Endothelial cell (in vitro differentiated cells): ENCODE measurements at regions not wholly inside any gene's neighbourhood (a gene's known extent, or its start where the extent isn't known, plus 50 kb on each side); places are given as distances from the start of the nearest gene placed in this dataset.

Experiments
- DNase-seq: peaks from one replicate; pipeline ENCODE4 v3.0.0; 2021; ENCODE audit warnings: low spot score
- H3K27ac Mint-ChIP-seq: one replicate; pipeline ENCODE4 v1.8.0; 2021; ENCODE audit warnings: mixed read lengths, inconsistent platforms; ENCODE audit not compliant: unreplicated experiment
- H3K27me3 Mint-ChIP-seq: one replicate; pipeline ENCODE4 v1.8.0; 2021; ENCODE audit warnings: mild to moderate bottlenecking, moderate library complexity, mixed read lengths, inconsistent platforms; ENCODE audit not compliant: unreplicated experiment
- H3K36me3 Mint-ChIP-seq: one replicate; pipeline ENCODE4 v1.8.0; 2021; ENCODE audit warnings: mild to moderate bottlenecking, low read depth, mixed read lengths, inconsistent platforms; ENCODE audit not compliant: unreplicated experiment
- H3K4me1 Mint-ChIP-seq: one replicate; pipeline ENCODE4 v1.8.0; 2021; ENCODE audit warnings: mild to moderate bottlenecking, mixed read lengths, inconsistent platforms; ENCODE audit not compliant: unreplicated experiment
- H3K4me3 Mint-ChIP-seq: one replicate; pipeline ENCODE4 v1.8.0; 2021; ENCODE audit warnings: mild to moderate bottlenecking, mixed read lengths, inconsistent platforms; ENCODE audit not compliant: unreplicated experiment
- H3K9me3 Mint-ChIP-seq: one replicate; pipeline ENCODE4 v1.8.0; 2021; ENCODE audit warnings: mixed read lengths, inconsistent platforms; ENCODE audit not compliant: unreplicated experiment
- TF ChIP-seq, protein P1 (sequence below): fragments of 200-600 bp; sonication (generic); IDR thresholded peaks from one replicate; pipeline ENCODE4 v1.5.0; 2021; ENCODE audit warnings: antibody characterized with exemption; ENCODE audit not compliant: unreplicated experiment

DNA sequence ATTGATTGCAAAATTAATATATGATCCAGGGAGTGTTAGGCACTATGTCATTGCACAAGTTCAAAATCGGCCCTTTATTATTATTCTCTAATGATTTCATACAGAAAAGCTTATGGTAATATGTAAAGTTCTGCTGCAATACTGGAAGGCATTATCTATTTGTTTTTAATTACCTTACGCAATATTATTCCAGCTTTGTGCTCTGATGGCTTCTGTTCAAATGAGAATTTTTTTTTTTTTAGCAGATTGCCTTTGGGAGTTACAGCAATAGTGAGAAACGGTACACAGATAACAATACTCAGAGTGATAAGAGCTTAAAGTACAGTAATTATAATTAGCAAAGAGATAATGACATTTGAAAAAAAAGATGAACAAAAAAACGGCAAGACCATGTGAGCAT, 602.2 kb upstream of the ALCAM start:
- no peak for DNase-seq
- H3K4me3 Mint-ChIP-seq = no peak overlapping the region
- H3K9me3 Mint-ChIP-seq = no peaks in the 10 kb centered on the region
- no peaks in the 10 kb centered on the region for H3K36me3 Mint-ChIP-seq
- no peaks in the 10 kb centered on the region for H3K27me3 Mint-ChIP-seq
- H3K4me1 Mint-ChIP-seq = no peaks in the 10 kb centered on the region
- H3K27ac Mint-ChIP-seq = no peak overlapping the region
- TF ChIP-seq, protein P1, sequence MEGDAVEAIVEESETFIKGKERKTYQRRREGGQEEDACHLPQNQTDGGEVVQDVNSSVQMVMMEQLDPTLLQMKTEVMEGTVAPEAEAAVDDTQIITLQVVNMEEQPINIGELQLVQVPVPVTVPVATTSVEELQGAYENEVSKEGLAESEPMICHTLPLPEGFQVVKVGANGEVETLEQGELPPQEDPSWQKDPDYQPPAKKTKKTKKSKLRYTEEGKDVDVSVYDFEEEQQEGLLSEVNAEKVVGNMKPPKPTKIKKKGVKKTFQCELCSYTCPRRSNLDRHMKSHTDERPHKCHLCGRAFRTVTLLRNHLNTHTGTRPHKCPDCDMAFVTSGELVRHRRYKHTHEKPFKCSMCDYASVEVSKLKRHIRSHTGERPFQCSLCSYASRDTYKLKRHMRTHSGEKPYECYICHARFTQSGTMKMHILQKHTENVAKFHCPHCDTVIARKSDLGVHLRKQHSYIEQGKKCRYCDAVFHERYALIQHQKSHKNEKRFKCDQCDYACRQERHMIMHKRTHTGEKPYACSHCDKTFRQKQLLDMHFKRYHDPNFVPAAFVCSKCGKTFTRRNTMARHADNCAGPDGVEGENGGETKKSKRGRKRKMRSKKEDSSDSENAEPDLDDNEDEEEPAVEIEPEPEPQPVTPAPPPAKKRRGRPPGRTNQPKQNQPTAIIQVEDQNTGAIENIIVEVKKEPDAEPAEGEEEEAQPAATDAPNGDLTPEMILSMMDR = no peak

DNA sequence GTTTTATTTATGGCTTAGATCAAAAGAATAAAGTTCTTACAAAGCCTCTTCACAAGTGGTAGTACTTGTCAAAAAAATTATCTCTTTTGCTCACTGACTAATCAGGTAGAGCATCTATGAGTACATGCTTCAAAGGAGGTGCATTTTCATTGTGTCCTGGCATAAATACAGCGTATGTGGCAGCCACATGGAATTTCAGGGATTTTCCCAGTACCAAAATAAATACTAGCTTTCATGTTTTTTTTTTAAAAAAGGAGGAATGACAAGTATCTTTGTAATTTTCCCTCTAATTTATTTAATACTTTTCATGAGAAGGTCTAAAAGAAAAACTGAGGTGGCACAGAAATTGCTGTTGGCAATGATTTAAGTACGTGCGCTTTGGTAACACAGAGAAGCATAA, 597.8 kb upstream of the ALCAM start:
- Mint-ChIP-seq H3K27me3 (no peaks in the 10 kb centered on the region), H3K9me3 (no peaks in the 10 kb centered on the region), H3K4me1 (no peaks in the 10 kb centered on the region), H3K36me3 (no peaks in the 10 kb centered on the region), H3K4me3 (no peak overlapping the region), H3K27ac (no peak overlapping the region)
- TF ChIP-seq, protein P1 = no peak
- DNase-seq = no peak

DNA sequence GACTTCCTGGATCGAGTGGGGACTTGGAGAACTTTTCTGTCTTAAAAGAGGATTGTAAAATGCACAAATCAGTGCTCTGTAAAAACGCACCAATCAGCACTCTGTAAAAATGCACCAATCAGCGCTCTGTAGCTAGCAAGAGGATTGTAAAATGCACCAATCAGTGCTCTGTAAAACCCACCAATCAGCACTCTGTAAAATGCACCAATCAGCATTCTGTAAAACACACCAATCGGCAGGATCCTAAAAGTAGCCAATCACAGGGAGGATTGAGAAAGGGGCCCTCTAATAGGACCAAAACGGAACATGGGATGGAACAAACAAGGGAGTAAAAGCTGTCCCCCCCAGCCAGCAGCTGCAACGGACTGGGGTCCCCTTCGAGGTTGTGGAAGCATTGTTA, 587.4 kb upstream of the ALCAM start:
- Mint-ChIP-seq H3K9me3 (no peaks in the 10 kb centered on the region), H3K4me3 (no peak overlapping the region), H3K27me3 (no peaks in the 10 kb centered on the region), H3K4me1 (no peaks in the 10 kb centered on the region), H3K36me3 (no peaks in the 10 kb centered on the region), H3K27ac (no peak overlapping the region)
- TF ChIP-seq, protein P1 = no peak
- no peak for DNase-seq

GRCh38 chr3:104781112-104781511, 585.6 kb upstream of the ALCAM start:
- Mint-ChIP-seq H3K36me3 (no peaks in the 10 kb centered on the region), H3K27ac (no peak overlapping the region), H3K4me1 (no peaks in the 10 kb centered on the region), H3K27me3 (no peaks in the 10 kb centered on the region), H3K4me3 (no peak overlapping the region), H3K9me3 (no peaks in the 10 kb centered on the region)
- DNase-seq = no peak
- TF ChIP-seq, protein P1 = no peak

- TF ChIP-seq, protein P1 = no peak
- no peak overlapping the region for H3K27ac Mint-ChIP-seq
- no peaks in the 10 kb centered on the region for H3K36me3 Mint-ChIP-seq
- H3K4me3 Mint-ChIP-seq = no peak overlapping the region
- no peaks in the 10 kb centered on the region for H3K27me3 Mint-ChIP-seq
- DNase-seq = no peak
- peaks cover 8% of the 10 kb centered on the region for H3K4me1 Mint-ChIP-seq
- no peaks in the 10 kb centered on the region for H3K9me3 Mint-ChIP-seq
Measured at GRCh38 chr3:104785947-104786346, 580.8 kb upstream of the ALCAM start.
